H9 (cell line): ENCODE measurements at regions not wholly inside any gene's neighbourhood (a gene's known extent, or its start where the extent isn't known, plus 50 kb on each side); places are given as distances from the start of the nearest gene placed in this dataset.

Experiments used
- DNase-seq: peaks from one replicate; pipeline ENCODE4 v3.0.0-alpha.2; 2017
- H2AFZ ChIP-seq: one replicate; pipeline ENCODE4 v1.6.1; 2013; ENCODE audit warnings: mild to moderate bottlenecking, low read length, control low read depth, moderate library complexity
- H2AK5ac ChIP-seq: 2 replicates; pipeline ENCODE4 v1.6.1; 2013; ENCODE audit warnings: low read length, control low read depth, mixed read lengths; ENCODE audit not compliant: insufficient read length
- H2BK120ac ChIP-seq: one replicate; pipeline ENCODE4 v1.6.1; 2013; ENCODE audit warnings: low read depth, mild to moderate bottlenecking, low read length, control low read depth, inconsistent platforms; ENCODE audit not compliant: poor library complexity, severe bottlenecking
- H2BK12ac ChIP-seq: 2 replicates; pipeline ENCODE4 v1.6.1; 2013; ENCODE audit warnings: low read length, control low read depth, mixed read lengths, low read depth; ENCODE audit not compliant: insufficient read length
- H2BK15ac ChIP-seq: 2 replicates; pipeline ENCODE4 v1.6.1; 2013; ENCODE audit warnings: low read depth, low read length, control low read depth
- H2BK20ac ChIP-seq: one replicate; pipeline ENCODE4 v1.6.1; 2013; ENCODE audit warnings: low read depth, mild to moderate bottlenecking, low read length, control low read depth, inconsistent platforms; ENCODE audit not compliant: poor library complexity, severe bottlenecking
- H2BK5ac ChIP-seq: 2 replicates; pipeline ENCODE4 v1.6.1; 2013; ENCODE audit warnings: low read length, control low read depth, mixed read lengths; ENCODE audit not compliant: insufficient read length
- H3K14ac ChIP-seq: 2 replicates; pipeline ENCODE4 v1.6.1; 2013; ENCODE audit warnings: low read length, control low read depth; ENCODE audit not compliant: insufficient read depth
- H3K18ac ChIP-seq: 2 replicates; pipeline ENCODE4 v1.6.1; 2013; ENCODE audit warnings: low read depth, mild to moderate bottlenecking, mixed read lengths, low read length, control low read depth; ENCODE audit not compliant: insufficient read length
- H3K23ac ChIP-seq: 2 replicates; pipeline ENCODE4 v1.6.1; 2013; ENCODE audit warnings: low read length, control low read depth, mixed read lengths, low read depth; ENCODE audit not compliant: insufficient read length
- H3K23me2 ChIP-seq: 2 replicates; pipeline ENCODE4 v1.6.1; 2013; ENCODE audit warnings: low read depth, mild to moderate bottlenecking, mixed read lengths, low read length, control low read depth; ENCODE audit not compliant: insufficient read length, poor library complexity, severe bottlenecking
- H3K27ac ChIP-seq: 2 replicates; pipeline ENCODE4 v1.5.1; 2013; ENCODE audit warnings: low read length, control low read depth, mixed read lengths, low read depth; ENCODE audit not compliant: insufficient read length
- H3K27me3 ChIP-seq: 2 replicates; pipeline ENCODE4 v1.6.1; 2013; ENCODE audit warnings: low read length, control low read depth, inconsistent platforms; ENCODE audit not compliant: insufficient read depth
- H3K4ac ChIP-seq: 2 replicates; pipeline ENCODE4 v1.6.1; 2013; ENCODE audit warnings: low read depth, mild to moderate bottlenecking, control low read depth, inconsistent platforms, low read length, moderate library complexity
- H3K4me1 ChIP-seq: 2 replicates; pipeline ENCODE4 v1.6.1; 2013; ENCODE audit warnings: low read length, control low read depth, inconsistent platforms; ENCODE audit not compliant: insufficient read depth
- H3K4me2 ChIP-seq: 2 replicates; pipeline ENCODE4 v1.6.1; 2013; ENCODE audit warnings: low read length, control low read depth, mixed read lengths; ENCODE audit not compliant: insufficient read length, insufficient read depth
- H3K56ac ChIP-seq: 2 replicates; pipeline ENCODE4 v1.6.1; 2013; ENCODE audit warnings: low read depth, mild to moderate bottlenecking, mixed read lengths, low read length, control low read depth; ENCODE audit not compliant: insufficient read length
- H3K79me1 ChIP-seq: 2 replicates; pipeline ENCODE4 v1.6.1; 2013; ENCODE audit warnings: low read depth, mild to moderate bottlenecking, moderate library complexity, low read length, control low read depth, inconsistent platforms; ENCODE audit not compliant: insufficient read depth, poor library complexity, severe bottlenecking
- H3K79me2 ChIP-seq: 2 replicates; pipeline ENCODE4 v1.6.1; 2013; ENCODE audit warnings: low read length, control low read depth, inconsistent platforms; ENCODE audit not compliant: insufficient read depth
- H3K9ac ChIP-seq: 2 replicates; pipeline ENCODE4 v1.6.1; 2013; ENCODE audit warnings: low read length, control low read depth, mixed read lengths; ENCODE audit not compliant: insufficient read length; ENCODE audit errors: extremely low read depth
- H3K9me3 ChIP-seq: one replicate; pipeline ENCODE4 v1.6.1; 2013; ENCODE audit warnings: low read depth, low read length, inconsistent platforms; ENCODE audit not compliant: control insufficient read depth
- H3T11ph ChIP-seq: one replicate; pipeline ENCODE4 v1.6.1; 2013; ENCODE audit warnings: mild to moderate bottlenecking, low read length, control low read depth, inconsistent platforms
- H4K20me1 ChIP-seq: one replicate; pipeline ENCODE4 v1.6.1; 2013; ENCODE audit not compliant: control insufficient read depth, insufficient read length, insufficient read depth
- H4K5ac ChIP-seq: 2 replicates; pipeline ENCODE4 v1.6.1; 2013; ENCODE audit warnings: low read depth, mild to moderate bottlenecking, mixed read lengths, low read length, control low read depth; ENCODE audit not compliant: insufficient read length
- H4K8ac ChIP-seq: replicated peaks from 2 replicates; pipeline ENCODE4 v1.6.1; 2013; ENCODE audit warnings: low read length, control low read depth, mixed read lengths, low read depth; ENCODE audit not compliant: insufficient read length
- H4K91ac ChIP-seq: 2 replicates; pipeline ENCODE4 v1.6.1; 2013; ENCODE audit warnings: low read depth, mild to moderate bottlenecking, moderate library complexity, mixed read lengths, low read length, control low read depth; ENCODE audit not compliant: insufficient read length
- H3K27ac Mint-ChIP-seq, 3 experiments: 2 replicates in 2 of 3; 3 replicates in 1 of 3; pipeline ENCODE4 v1.8.0; 2020 to 2021; ENCODE audit warnings: mixed read lengths in 3 of 3, mild to moderate bottlenecking in 1 of 3, moderate library complexity in 1 of 3
- H3K27me3 Mint-ChIP-seq: 2 replicates; pipeline ENCODE4 v1.8.0; 2021; ENCODE audit warnings: low read depth, mild to moderate bottlenecking, moderate library complexity, mixed read lengths
- H3K36me3 Mint-ChIP-seq, 3 experiments: 2 replicates in 2 of 3; 3 replicates in 1 of 3; pipeline ENCODE4 v1.8.0; 2020 to 2021; ENCODE audit warnings: low read depth in 3 of 3, mixed read lengths in 3 of 3; ENCODE audit not compliant: insufficient read depth in 1 of 3
- H3K4me1 Mint-ChIP-seq, 2 experiments: 2 replicates each; pipeline ENCODE4 v1.8.0; 2020; ENCODE audit warnings: mixed read lengths in 2 of 2
- H3K4me3 Mint-ChIP-seq, 2 experiments: 2 replicates in 1 of 2; 3 replicates in 1 of 2; pipeline ENCODE4 v1.8.0; 2020 to 2021; ENCODE audit warnings: mild to moderate bottlenecking in 2 of 2, mixed read lengths in 2 of 2, moderate library complexity in 1 of 2
- H3K9me3 Mint-ChIP-seq, 2 experiments: 2 replicates in 1 of 2; 3 replicates in 1 of 2; pipeline ENCODE4 v1.8.0; 2020; ENCODE audit warnings: mild to moderate bottlenecking in 2 of 2, mixed read lengths in 2 of 2, moderate library complexity in 1 of 2
- CTCF ChIP-seq: fragments of 200-600 bp; sonication (generic); conservative IDR thresholded peaks from 3 replicates; pipeline ENCODE4 v1.8.0; 2021; ENCODE audit warnings: antibody characterized with exemption, mild to moderate bottlenecking

GRCh38 chr7:94154182-94154581, 150.0 kb upstream of the BET1 start:
- Histone ChIP-seq H3K14ac (no peak overlapping the region), H3K23me2 (no peaks in the 10 kb centered on the region), H4K5ac (no peak overlapping the region), H3T11ph (no peak overlapping the region), H3K79me1 (no peaks in the 10 kb centered on the region), H2AK5ac (no peak overlapping the region), H4K20me1 (no peaks in the 10 kb centered on the region), H3K4ac (no peak overlapping the region), H2BK20ac (no peak overlapping the region), H2AFZ (no peak overlapping the region), H3K79me2 (no peaks in the 10 kb centered on the region), H3K23ac (no peak overlapping the region), H3K4me1 (0 out of 2 replicates have a peak, but pooled peaks cover 2% of the 10 kb centered on the region), H2BK15ac (no peak overlapping the region), H4K91ac (no peak overlapping the region), H3K27ac (no peak overlapping the region), H3K18ac (no peak overlapping the region), H4K8ac (no peak overlapping the region), H2BK5ac (no peak overlapping the region), H3K9me3 (no peaks in the 10 kb centered on the region), H3K27me3 (no peaks in the 10 kb centered on the region), H3K56ac (no peak overlapping the region), H2BK12ac (no peak overlapping the region), H3K4me2 (no peak overlapping the region), H3K9ac (no peak overlapping the region), H2BK120ac (no peak overlapping the region)
- no peak overlapping the region for H3K4me3 Mint-ChIP-seq
- H3K27ac Mint-ChIP-seq = no peak overlapping the region
- TF ChIP-seq CTCF = no peak
- H3K9me3 Mint-ChIP-seq = no peaks in the 10 kb centered on the region
- no peaks in the 10 kb centered on the region for H3K27me3 Mint-ChIP-seq
- H3K36me3 Mint-ChIP-seq = no peaks in the 10 kb centered on the region
- H3K4me1 Mint-ChIP-seq = peaks cover 3 to 9% of the 10 kb centered on the region in 2 experiments; a peak in 3 of 4 replicates
- no peak for DNase-seq
